DND-41 (cell line): ENCODE measurements at regions not wholly inside any gene's neighbourhood (a gene's known extent, or its start where the extent isn't known, plus 50 kb on each side); places are given as distances from the start of the nearest gene placed in this dataset.
"Not testable (repeated sequence)": the region's sequence is repeated elsewhere in the genome, so short reads cannot be mapped to it uniquely, and the experiment has no call there.

Source experiments
- ATAC-seq: fragments of 200-7000 bp; cut with Tn5 transposase; 3 replicates; pipeline ENCODE4 v1.9.1; 2021; ENCODE audit warnings: low read depth; ENCODE audit not compliant: insufficient read depth
- DNase-seq: peaks from one replicate; pipeline ENCODE4 v3.0.0-alpha.2; 2020
- H2AFZ ChIP-seq: 2 replicates; pipeline ENCODE4 v1.6.0; 2012; ENCODE audit warnings: low read depth, low read length
- H3K27ac ChIP-seq: 2 replicates; pipeline ENCODE4 v1.5.1; 2012; ENCODE audit warnings: low read length, inconsistent platforms
- H3K27me3 ChIP-seq: fragments of 200-600 bp; sonication (generic); 2 replicates; pipeline ENCODE4 v1.6.0; 2012; ENCODE audit warnings: low read length, mild to moderate bottlenecking, inconsistent platforms; ENCODE audit not compliant: insufficient read depth, poor library complexity
- H3K36me3 ChIP-seq: 2 replicates; pipeline ENCODE4 v1.5.1; 2012; ENCODE audit warnings: low read length, inconsistent platforms; ENCODE audit not compliant: insufficient read depth
- H3K4me1 ChIP-seq: 2 replicates; pipeline ENCODE4 v1.5.1; 2012; ENCODE audit warnings: mild to moderate bottlenecking, low read length; ENCODE audit not compliant: insufficient read depth
- H3K4me2 ChIP-seq: 2 replicates; pipeline ENCODE4 v1.6.0; 2012; ENCODE audit warnings: mild to moderate bottlenecking, moderate library complexity, low read length, inconsistent platforms; ENCODE audit not compliant: insufficient read depth
- H3K4me3 ChIP-seq, 2 experiments: fragments of 200-600 bp in 1 of 2; shearing (Covaris generic) in 1 of 2; 2 replicates each; pipeline ENCODE4 v1.5.1; 2012 to 2016; ENCODE audit warnings: inconsistent platforms in 2 of 2, low read length in 2 of 2, mild to moderate bottlenecking in 2 of 2, low read depth in 1 of 2, moderate library complexity in 1 of 2
- H3K79me2 ChIP-seq: 2 replicates; pipeline ENCODE4 v1.6.0; 2012; ENCODE audit warnings: low read length, inconsistent platforms; ENCODE audit not compliant: insufficient read depth
- H3K9ac ChIP-seq: 2 replicates; pipeline ENCODE4 v1.6.0; 2012; ENCODE audit warnings: low read depth, mild to moderate bottlenecking, inconsistent platforms, low read length, moderate library complexity
- H3K9me3 ChIP-seq: 2 replicates; pipeline ENCODE4 v1.5.1; 2012; ENCODE audit warnings: low read length, moderate library complexity, mild to moderate bottlenecking, inconsistent platforms; ENCODE audit not compliant: insufficient read depth, severe bottlenecking
- H4K20me1 ChIP-seq: 2 replicates; pipeline ENCODE4 v1.6.0; 2012; ENCODE audit warnings: low read length; ENCODE audit not compliant: insufficient read depth
- CTCF ChIP-seq: IDR thresholded peaks from 2 replicates; pipeline ENCODE4 v1.5.1; 2012; ENCODE audit warnings: borderline replicate concordance, low read length, moderate library complexity, mild to moderate bottlenecking; ENCODE audit not compliant: poor library complexity, severe bottlenecking; ENCODE audit errors: extremely low read depth
- EZH2 ChIP-seq: IDR thresholded peaks from 3 replicates; pipeline ENCODE4 v1.6.1; 2012; ENCODE audit warnings: borderline replicate concordance, low read depth, mild to moderate bottlenecking, moderate library complexity, low read length, inconsistent platforms; ENCODE audit not compliant: severe bottlenecking

DNA sequence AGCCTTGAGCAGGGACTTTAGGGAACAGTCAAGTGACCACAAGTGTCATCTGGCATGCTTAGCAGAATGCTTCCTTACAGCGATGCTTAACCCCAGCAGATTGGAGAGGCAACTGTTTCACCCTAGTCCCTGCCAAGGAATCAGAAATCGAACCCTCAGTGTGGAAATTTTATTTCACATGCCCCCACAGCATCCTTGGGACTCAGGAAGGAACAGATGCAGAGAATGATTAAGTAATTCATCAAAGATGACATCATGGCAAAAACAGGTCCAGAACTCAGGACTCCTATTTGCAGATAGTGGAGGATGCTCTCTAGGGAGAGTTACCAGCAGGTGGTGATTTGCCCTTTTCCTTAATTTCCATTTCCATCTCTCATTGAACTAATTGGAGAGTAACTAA is 333.0 kb upstream of the KAZN start:
- Histone ChIP-seq H3K27ac (no peak overlapping the region), H3K4me1 (no peaks in the 10 kb centered on the region), H3K9me3 (no peaks in the 10 kb centered on the region), H3K4me2 (no peak overlapping the region), H3K4me3 (no peak overlapping the region), H3K79me2 (no peaks in the 10 kb centered on the region), H3K36me3 (no peaks in the 10 kb centered on the region), H2AFZ (no peak overlapping the region), H3K9ac (no peak overlapping the region), H3K27me3 (no peaks in the 10 kb centered on the region), H4K20me1 (no peaks in the 10 kb centered on the region)
- no peak for DNase-seq
- no peak for TF ChIP-seq EZH2
- TF ChIP-seq CTCF: no peak
- ATAC-seq: no peak

- H3K4me3 ChIP-seq: no peak overlapping the region
- H3K27me3 ChIP-seq: no peaks in the 10 kb centered on the region
- no peak overlapping the region for H2AFZ ChIP-seq
- no peaks in the 10 kb centered on the region for H3K9me3 ChIP-seq
- DNase-seq (no peak), ATAC-seq (peak; percentile 44; the same call in 1 of the 3 replicates)
- no peak overlapping the region for H3K4me2 ChIP-seq
- H3K27ac ChIP-seq: no peak overlapping the region
- no peaks in the 10 kb centered on the region for H3K79me2 ChIP-seq
- TF ChIP-seq CTCF: no peak
- no peak for TF ChIP-seq EZH2
- no peak overlapping the region for H3K9ac ChIP-seq
- no peaks in the 10 kb centered on the region for H3K4me1 ChIP-seq
- H3K36me3 ChIP-seq: no peaks in the 10 kb centered on the region
- H4K20me1 ChIP-seq: no peaks in the 10 kb centered on the region
Observed at GRCh38 chr1:14267991-14268390, 330.5 kb upstream of the KAZN start.

DNA sequence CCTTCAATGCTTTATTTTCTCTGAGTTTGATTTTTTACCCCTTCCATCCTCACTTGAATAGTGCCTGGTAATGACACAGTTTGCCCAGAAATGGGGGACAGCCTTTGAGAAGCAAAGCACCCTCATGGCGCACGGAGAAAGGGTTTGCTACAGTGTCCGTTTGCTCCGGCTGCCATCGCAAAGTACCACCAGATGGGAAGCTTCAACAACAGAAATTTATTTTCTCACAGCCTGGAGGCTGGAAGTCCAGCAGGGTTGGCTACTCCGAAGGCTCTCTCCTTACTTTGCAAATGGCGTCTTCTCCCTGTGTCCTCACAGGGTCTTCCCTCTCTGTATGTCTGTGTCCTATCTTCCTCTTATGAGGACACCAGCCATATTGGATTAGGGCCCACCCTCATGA is 327.7 kb upstream of the KAZN start:
- Histone ChIP-seq H3K4me2 (no peak overlapping the region), H3K79me2 (no peaks in the 10 kb centered on the region), H3K9ac (no peak overlapping the region), H3K4me3 (no peak overlapping the region), H4K20me1 (no peaks in the 10 kb centered on the region), H3K4me1 (no peaks in the 10 kb centered on the region), H3K27me3 (no peaks in the 10 kb centered on the region), H2AFZ (no peak overlapping the region), H3K9me3 (no peaks in the 10 kb centered on the region), H3K36me3 (no peaks in the 10 kb centered on the region), H3K27ac (no peak overlapping the region)
- TF ChIP-seq EZH2: no peak
- TF ChIP-seq CTCF: no peak
- ATAC-seq (no peak), DNase-seq (no peak)

DNA sequence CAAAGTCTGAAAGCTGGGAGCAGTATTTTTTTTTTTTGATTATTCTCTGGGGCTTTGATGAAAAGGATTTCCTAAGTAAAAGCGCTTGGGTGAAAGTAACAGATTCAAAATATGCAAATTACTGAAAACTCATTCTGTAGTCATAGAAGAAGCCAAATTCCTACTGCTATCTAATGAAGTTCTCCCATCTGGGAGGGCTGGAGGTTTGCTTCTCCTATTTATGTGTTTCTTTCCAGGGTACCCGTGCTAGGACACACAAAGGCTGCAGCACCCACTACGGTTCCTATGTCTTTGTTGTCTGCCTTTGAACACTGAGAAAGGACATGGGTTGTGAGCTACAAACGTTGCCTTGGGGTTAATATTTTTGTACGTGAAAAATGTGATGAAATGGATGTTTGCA is 324.7 kb upstream of the KAZN start:
- Histone ChIP-seq H3K27ac (no peak overlapping the region), H2AFZ (no peak overlapping the region), H3K9ac (no peak overlapping the region), H3K27me3 (no peaks in the 10 kb centered on the region), H3K4me1 (no peaks in the 10 kb centered on the region), H3K36me3 (no peaks in the 10 kb centered on the region), H3K9me3 (no peaks in the 10 kb centered on the region), H3K4me3 (no peak overlapping the region), H4K20me1 (no peaks in the 10 kb centered on the region), H3K79me2 (no peaks in the 10 kb centered on the region), H3K4me2 (no peak overlapping the region)
- no peak for ATAC-seq
- TF ChIP-seq CTCF (no peak), EZH2 (no peak)
- DNase-seq: no peak

DNA sequence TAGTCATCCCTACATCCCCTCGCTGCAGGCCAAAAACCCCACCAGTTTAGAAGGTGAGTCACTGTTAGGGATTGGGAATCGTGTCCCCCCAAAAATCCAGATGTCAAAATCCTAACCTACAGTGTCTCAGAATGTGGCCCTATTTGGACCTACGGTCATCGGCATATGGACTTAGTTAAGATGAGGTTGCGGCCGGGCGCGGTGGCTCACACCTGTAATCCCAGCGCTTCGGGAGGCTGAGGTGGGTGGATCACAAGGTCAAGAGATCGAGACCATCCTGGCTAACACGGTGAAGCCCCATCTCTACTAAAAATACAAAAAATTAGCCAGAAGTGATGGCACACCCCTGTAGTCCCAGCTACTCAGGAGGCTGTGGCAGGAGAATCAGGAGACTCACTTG is 318.6 kb upstream of the KAZN start:
- H4K20me1 ChIP-seq, H3K27ac ChIP-seq, DNase-seq, H3K9me3 ChIP-seq, ATAC-seq, H2AFZ ChIP-seq, H3K27me3 ChIP-seq, H3K4me1 ChIP-seq, H3K4me2 ChIP-seq, H3K36me3 ChIP-seq, H3K79me2 ChIP-seq, H3K4me3 ChIP-seq, H3K9ac ChIP-seq: not testable (repeated sequence)
